GM19397 (cell line): ENCODE measurements at regions not wholly inside any gene's neighbourhood (a gene's known extent, or its start where the extent isn't known, plus 50 kb on each side); places are given as distances from the start of the nearest gene placed in this dataset.
"Not testable (repeated sequence)": the region's sequence is repeated elsewhere in the genome, so short reads cannot be mapped to it uniquely, and the experiment has no call there.

ENCODE experiments used
- ATAC-seq: cut with Tn5 transposase; IDR thresholded peaks from one replicate; pipeline ENCODE4 v1.9.1; 2021; ENCODE audit warnings: mild to moderate bottlenecking, moderate library complexity; ENCODE audit not compliant: unreplicated experiment

DNA sequence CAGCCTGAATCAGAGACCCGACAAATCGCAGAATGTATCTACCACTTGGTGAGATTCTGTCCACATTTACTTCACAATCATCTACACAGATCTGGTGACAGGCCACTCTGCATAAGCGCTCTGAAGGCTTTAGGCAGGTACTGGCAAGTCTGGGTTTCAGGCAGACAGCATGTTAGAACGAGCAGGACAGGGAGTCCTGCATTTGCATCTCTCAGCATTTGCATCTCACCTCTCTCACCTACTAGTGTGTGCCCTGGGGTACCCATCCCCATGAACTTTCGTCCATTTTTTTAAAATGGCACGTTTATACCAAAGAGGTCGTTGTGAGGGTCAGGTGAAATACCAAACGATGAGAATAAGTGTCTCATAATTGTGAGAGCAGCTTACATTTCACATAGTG, 108.2 kb downstream of the SPATA31A1 start:
- ATAC-seq = peak; percentile 32

DNA sequence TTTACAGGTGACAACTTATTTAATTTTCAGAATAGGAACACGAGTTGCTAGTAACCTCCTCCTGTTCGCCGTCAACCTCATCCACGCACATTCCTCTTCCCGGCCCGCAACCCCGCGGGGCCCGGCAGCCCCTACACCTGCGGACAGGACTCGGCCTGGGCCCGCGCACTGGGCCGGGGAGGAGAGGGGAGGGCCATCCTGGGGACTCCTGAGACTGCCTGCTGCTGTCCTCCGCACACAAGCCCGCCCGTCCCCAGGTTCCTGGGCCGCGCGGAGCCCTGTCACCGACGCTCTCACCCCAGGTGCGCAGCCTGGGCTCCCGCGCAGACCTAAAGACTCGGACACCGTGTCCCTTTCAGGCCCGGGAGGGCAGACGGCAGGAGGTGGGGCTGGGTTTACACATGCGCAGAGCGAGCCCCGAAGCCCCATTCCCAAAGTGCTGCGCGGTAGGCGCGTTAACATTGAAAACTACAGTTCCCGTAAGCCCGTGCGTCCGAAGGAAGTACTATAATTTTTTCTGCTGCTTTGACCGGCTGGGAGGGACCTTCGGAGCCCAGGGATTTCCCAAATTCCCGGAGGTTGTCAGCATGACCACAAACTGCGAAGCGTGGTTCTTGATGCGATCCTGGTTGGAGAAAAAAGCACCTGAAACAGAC, 108.8 kb downstream of the SPATA31A1 start:
- ATAC-seq = peak; percentile 96

GRCh38 chr9:39474499-39474898, 119.0 kb downstream of the SPATA31A1 start:
- peak; percentile 99 for ATAC-seq

- not testable (repeated sequence) for ATAC-seq
Measured at GRCh38 chr9:39483073-39483472, 127.6 kb downstream of the SPATA31A1 start.

- peak; percentile 8 for ATAC-seq
Measured at GRCh38 chr9:39483880-39484279, 128.4 kb downstream of the SPATA31A1 start.

GRCh38 chr9:39484292-39484691, 128.8 kb downstream of the SPATA31A1 start:
- ATAC-seq = peak; percentile 74

- not testable (repeated sequence) for ATAC-seq
Measured at GRCh38 chr9:39487477-39487876, 132.0 kb downstream of the SPATA31A1 start.

- ATAC-seq = not testable (repeated sequence)
Measured at GRCh38 chr9:39496248-39496647, 140.8 kb downstream of the SPATA31A1 start.

GRCh38 chr9:39503178-39503577, 147.7 kb downstream of the SPATA31A1 start:
- not testable (repeated sequence) for ATAC-seq

- not testable (repeated sequence) for ATAC-seq
Measured at GRCh38 chr9:39527387-39528029, 172.0 kb downstream of the SPATA31A1 start.

DNA sequence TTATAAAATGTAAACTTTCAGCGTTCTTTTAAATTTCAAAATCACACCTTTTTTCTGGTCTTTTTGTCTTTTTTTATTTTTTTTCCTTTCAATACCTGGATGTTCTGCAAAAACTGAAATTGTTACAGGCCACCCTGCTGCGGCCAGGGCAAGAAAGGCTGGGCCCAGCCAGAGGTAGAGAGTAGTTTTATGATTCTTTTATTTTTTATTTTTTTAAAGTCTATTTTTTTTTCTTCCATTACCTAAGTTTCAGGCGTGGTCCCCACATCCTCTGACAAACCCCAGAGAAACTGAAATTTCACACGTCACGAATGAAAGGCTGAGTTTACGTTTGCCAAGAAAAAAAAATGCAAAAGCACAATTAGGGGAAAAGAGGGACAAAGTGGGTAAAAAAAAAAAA, 177.1 kb downstream of the SPATA31A1 start:
- not testable (repeated sequence) for ATAC-seq

- ATAC-seq = not testable (repeated sequence)
Measured at GRCh38 chr9:39533001-39533762, 177.7 kb downstream of the SPATA31A1 start.

GRCh38 chr9:39533763-39534548, 178.5 kb downstream of the SPATA31A1 start:
- ATAC-seq = not testable (repeated sequence)

GRCh38 chr9:39534897-39535296, 179.4 kb downstream of the SPATA31A1 start:
- ATAC-seq = not testable (repeated sequence)

DNA sequence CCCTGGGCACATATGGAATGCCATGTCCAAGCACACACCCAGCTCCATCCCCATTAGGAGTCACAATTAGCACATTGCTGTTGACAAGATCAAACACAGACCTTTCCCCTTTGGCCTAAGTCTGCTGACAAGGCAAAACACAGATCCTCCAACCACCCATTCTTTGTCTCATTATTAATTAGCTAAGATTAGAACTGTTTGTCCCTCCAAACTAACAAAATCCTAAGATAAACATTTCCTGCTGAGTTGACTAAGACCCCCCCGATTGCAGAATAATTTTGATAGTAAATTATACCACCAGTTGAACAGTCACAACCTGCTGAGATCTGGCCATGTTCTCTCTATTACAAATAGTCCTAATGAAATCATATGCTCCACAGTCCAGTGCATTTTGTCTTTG, 186.7 kb downstream of the SPATA31A1 start:
- not testable (repeated sequence) for ATAC-seq

- ATAC-seq = not testable (repeated sequence)
Measured at GRCh38 chr9:39545079-39545478, 189.6 kb downstream of the SPATA31A1 start.

DNA sequence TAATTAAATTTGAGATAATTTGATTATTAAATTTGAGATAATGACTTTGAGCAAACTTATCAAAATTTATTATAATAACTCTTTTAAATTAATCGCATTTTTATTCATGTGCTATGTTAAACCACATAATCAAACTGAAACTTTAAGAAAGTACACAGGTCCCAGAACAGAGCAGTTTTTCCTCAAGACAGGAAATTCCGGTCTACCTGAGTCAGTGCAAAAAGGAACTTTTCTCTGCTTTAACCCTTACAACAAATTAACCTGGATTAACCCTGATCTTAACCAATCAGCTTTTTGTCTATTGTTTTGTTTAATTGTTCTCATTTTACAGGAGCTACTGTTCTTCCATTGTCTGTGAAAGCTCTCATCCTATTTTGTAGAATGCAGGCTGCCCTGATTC, 195.1 kb downstream of the SPATA31A1 start:
- ATAC-seq = not testable (repeated sequence)

DNA sequence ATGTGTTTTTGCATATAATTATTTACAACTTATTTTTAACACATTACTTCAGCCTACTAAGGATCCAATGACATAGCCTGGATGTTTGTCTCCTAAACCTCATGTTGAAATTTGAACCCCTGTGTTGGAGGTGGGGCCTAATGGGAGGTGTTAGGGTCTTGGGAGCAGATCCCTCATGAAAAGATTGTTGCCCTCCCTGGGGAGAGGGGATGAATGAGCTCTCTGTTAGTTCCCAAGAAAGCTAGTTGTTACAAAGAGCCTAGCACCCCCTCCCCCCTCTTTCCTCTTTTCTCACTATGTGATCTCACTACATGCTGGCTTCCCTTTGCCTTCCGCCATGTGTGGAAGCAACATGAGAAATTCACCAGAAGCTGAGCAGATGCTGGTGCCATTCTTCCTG, 196.1 kb downstream of the SPATA31A1 start:
- ATAC-seq = not testable (repeated sequence)

- not testable (repeated sequence) for ATAC-seq
Measured at GRCh38 chr9:39552242-39552881, 196.9 kb downstream of the SPATA31A1 start.

DNA sequence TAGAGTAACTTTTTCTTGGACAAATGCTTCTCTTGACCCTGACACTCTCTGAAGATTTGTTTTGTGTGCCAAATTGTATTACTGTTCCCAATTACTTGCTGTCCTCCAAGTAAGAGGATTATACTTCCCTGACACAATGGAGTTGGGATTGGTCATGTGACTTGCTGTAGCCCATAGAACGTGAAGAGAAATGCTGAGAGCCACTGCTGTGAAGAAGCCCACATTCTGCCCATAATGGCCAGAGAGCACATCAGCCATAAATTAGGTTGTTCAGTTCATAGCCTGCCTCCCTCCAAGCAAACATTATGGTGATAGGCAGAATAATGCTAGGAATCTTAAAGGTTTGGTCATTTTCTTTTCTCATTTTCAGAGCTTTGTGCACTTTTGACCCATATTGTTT, 198.9 kb downstream of the SPATA31A1 start:
- ATAC-seq = not testable (repeated sequence)
